Right lobe of liver (tissue), 6 donors: ENCODE measurements at regions not wholly inside any gene's neighbourhood (a gene's known extent, or its start where the extent isn't known, plus 50 kb on each side); places are given as distances from the start of the nearest gene placed in this dataset.

Source experiments
- ATAC-seq, 4 donors: fragments of 200-7000 bp; cut with Tn5 transposase; one replicate each; pipeline ENCODE4 v1.9.1; 2020; ENCODE audit warnings: mild to moderate bottlenecking in 4 of 4, moderate library complexity in 4 of 4
- DNase-seq, 3 donors: peaks; one replicate each; pipeline ENCODE4 v3.0.0-alpha.2; 2020
- H3K27ac ChIP-seq, 3 donors: fragments of 200-600 bp; one replicate each; pipeline ENCODE4 v1.8.0; 2022
- H3K27me3 ChIP-seq, 2 donors: fragments of 200-600 bp; one replicate each; pipeline ENCODE4 v1.8.0; 2022
- H3K36me3 ChIP-seq, 4 donors: fragments of 200-600 bp; sonication (generic) in 1 of 4; one replicate each; pipeline versions ENCODE4 v1.5.1 to v1.8.0; 2017 to 2022; ENCODE audit warnings: control low read depth in 1 of 4
- H3K4me1 ChIP-seq, 4 donors: fragments of 200-600 bp; sonication (generic) in 1 of 4; one replicate each; pipeline versions ENCODE4 v1.5.1 to v1.8.0; 2017 to 2022; ENCODE audit warnings: control low read depth in 1 of 4
- H3K4me3 ChIP-seq, 3 donors: fragments of 200-600 bp; one replicate each; pipeline ENCODE4 v1.8.0; 2022
- H3K9me3 ChIP-seq, 4 donors: fragments of 200-600 bp; sonication (generic) in 1 of 4; one replicate each; pipeline versions ENCODE4 v1.5.1 to v1.8.0; 2017 to 2022; ENCODE audit warnings: control low read depth in 1 of 4
- CTCF ChIP-seq, 4 donors: fragments of 200-600 bp in 3 of 4; fragments of 450-650 bp in 1 of 4; IDR thresholded peaks; one replicate each; pipeline versions ENCODE4 v1.5.1 to v1.8.0; 2016 to 2022; ENCODE audit warnings: antibody characterized with exemption in 4 of 4, mild to moderate bottlenecking in 2 of 4
- POLR2A ChIP-seq: fragments of 450-650 bp; IDR thresholded peaks from one replicate; pipeline ENCODE4 v1.6.1; 2017; ENCODE audit warnings: antibody characterized with exemption, mild to moderate bottlenecking
- WGBS: methylation state at CpG from one replicate; pipeline ENCODE4 v1.1.6; 2018; ENCODE audit warnings: low coverage, low lambda C conversion rate; ENCODE audit not compliant: insufficient coverage; ENCODE audit errors: missing lambda C conversion rate; 5-methylcytosine and 5-hydroxymethylcytosine counted together
- intact Hi-C, 2 donors: fragments of 100-400 bp; cut with DNase I; formaldehyde crosslinking; loops; one replicate each; pipeline versions ENCODE4 v1.11.2 to v1.14.1; 2022
- donor health status: DM: no; HTN: yes; CAD: no.
- donor health status: DM: no; HTN: no; CAD: no.
- donor health status: DM: no; HTN: no; CAD: no.
- donor health status: DM: no; HTN: yes; CAD: no.
- donor health status: DM: no; HTN: yes; CAD: no.

- intact Hi-C loops, result no loop called here
These were observed 1261.0 kb downstream of the FAM181B start for GRCh38 chr11:81472646-81473045.

GRCh38 chr11:81470446-81470845, 1263.2 kb downstream of the FAM181B start:
- ATAC-seq (peak; percentile 57 to 91 (median 66)), DNase-seq (peak; percentile 46 to 77 (median 76))
- Histone ChIP-seq H3K4me3 (no peak overlapping the region), H3K9me3 (no peaks in the 10 kb centered on the region), H3K36me3 (no peaks in the 10 kb centered on the region), H3K27me3 (no peaks in the 10 kb centered on the region), H3K4me1 (no peaks in the 10 kb centered on the region), H3K27ac (no peak overlapping the region)
- no peak for TF ChIP-seq CTCF (IDR thresholded peaks at IDR 0.05)
- TF ChIP-seq POLR2A, result no peak
- intact Hi-C loops, result no loop called here
- 57% methylated on average over 3 of the region's 3 CpGs for WGBS

More at GRCh38 chr11:81472646-81473045, 1261.0 kb downstream of the FAM181B start:
- H3K27ac ChIP-seq, result no peak overlapping the region
- no peaks in the 10 kb centered on the region for H3K36me3 ChIP-seq
- no peaks in the 10 kb centered on the region for H3K27me3 ChIP-seq
- TF ChIP-seq CTCF (IDR thresholded peaks at IDR 0.05) (no peak), POLR2A (no peak)
- ATAC-seq (no peak), DNase-seq (no peak)
- no peaks in the 10 kb centered on the region for H3K9me3 ChIP-seq
- 53% methylated on average over 2 of the region's 2 CpGs for WGBS
- no peak overlapping the region for H3K4me3 ChIP-seq
- no peaks in the 10 kb centered on the region for H3K4me1 ChIP-seq

- ATAC-seq, result no peak
- TF ChIP-seq CTCF (IDR thresholded peaks at IDR 0.05) (no peak), POLR2A (no peak)
- no peak overlapping the region for H3K27ac ChIP-seq
- WGBS, result 55% methylated on average over 2 of the region's 2 CpGs
- H3K27me3 ChIP-seq, result no peaks in the 10 kb centered on the region
- no peaks in the 10 kb centered on the region for H3K9me3 ChIP-seq
- no peak overlapping the region for H3K4me3 ChIP-seq
- H3K36me3 ChIP-seq, result no peaks in the 10 kb centered on the region
- intact Hi-C loops, result no loop called here
- DNase-seq, result no peak
- no peaks in the 10 kb centered on the region for H3K4me1 ChIP-seq
These were observed 1273.8 kb downstream of the FAM181B start for GRCh38 chr11:81459766-81460306.

GRCh38 chr11:81449588-81450156, 1284.0 kb downstream of the FAM181B start:
- no peak overlapping the region for H3K27ac ChIP-seq
- H3K27me3 ChIP-seq, result no peaks in the 10 kb centered on the region
- TF ChIP-seq CTCF (IDR thresholded peaks at IDR 0.05), result no peak
- WGBS, result 45% methylated on average over 5 of the region's 5 CpGs
- DNase-seq (no peak), ATAC-seq (no peak)
- intact Hi-C loops, result no loop called here
- H3K4me3 ChIP-seq, result no peak overlapping the region
- H3K36me3 ChIP-seq, result no peaks in the 10 kb centered on the region
- no peaks in the 10 kb centered on the region for H3K9me3 ChIP-seq
- no peaks in the 10 kb centered on the region for H3K4me1 ChIP-seq
